Osteoblast (primary cell): ENCODE measurements at regions not wholly inside any gene's neighbourhood (a gene's known extent, or its start where the extent isn't known, plus 50 kb on each side); places are given as distances from the start of the nearest gene placed in this dataset.

Experiments used
- DNase-seq: peaks from one replicate; pipeline ENCODE4 v3.0.0; 2011; ENCODE audit warnings: low spot score, mixed read lengths; ENCODE audit not compliant: insufficient read length; ENCODE audit errors: missing footprints
- H2AFZ ChIP-seq: 2 replicates; pipeline ENCODE4 v1.6.0; 2011; ENCODE audit warnings: mild to moderate bottlenecking, low read length
- H3K27ac ChIP-seq: 2 replicates; pipeline ENCODE4 v1.5.1; 2011; ENCODE audit warnings: mild to moderate bottlenecking, low read depth, low read length, moderate library complexity
- H3K27me3 ChIP-seq: 2 replicates; pipeline ENCODE4 v1.6.0; 2012; ENCODE audit warnings: mild to moderate bottlenecking, control low read depth, inconsistent platforms, low read length, moderate library complexity; ENCODE audit not compliant: insufficient read depth
- H3K36me3 ChIP-seq: 2 replicates; pipeline ENCODE4 v1.5.1; 2011; ENCODE audit warnings: mild to moderate bottlenecking, low read length, control low read depth, moderate library complexity; ENCODE audit not compliant: insufficient read depth
- H3K4me1 ChIP-seq: 2 replicates; pipeline ENCODE4 v1.5.1; 2011; ENCODE audit warnings: mild to moderate bottlenecking, low read length, control low read depth, moderate library complexity; ENCODE audit not compliant: insufficient read depth
- H3K4me2 ChIP-seq: 2 replicates; pipeline ENCODE4 v1.6.0; 2011; ENCODE audit warnings: mild to moderate bottlenecking, low read length; ENCODE audit not compliant: insufficient read depth
- H3K4me3 ChIP-seq: fragments of 200-600 bp; sonication (generic); 3 replicates; pipeline ENCODE4 v1.5.1; 2012; ENCODE audit warnings: mild to moderate bottlenecking, low read length, inconsistent platforms; ENCODE audit not compliant: insufficient read depth
- H3K79me2 ChIP-seq: 2 replicates; pipeline ENCODE4 v1.6.0; 2012; ENCODE audit warnings: mild to moderate bottlenecking, low read length, control low read depth, inconsistent platforms; ENCODE audit not compliant: insufficient read depth
- H3K9me3 ChIP-seq: 2 replicates; pipeline ENCODE4 v1.5.1; 2011; ENCODE audit warnings: low read depth, low read length, control low read depth
- H4K20me1 ChIP-seq: 2 replicates; pipeline ENCODE4 v1.6.0; 2012; ENCODE audit warnings: mild to moderate bottlenecking, low read length, control low read depth; ENCODE audit not compliant: insufficient read depth
- CTCF ChIP-seq: IDR thresholded peaks from 2 replicates; pipeline ENCODE4 v1.5.1; 2011; ENCODE audit warnings: mild to moderate bottlenecking, low read depth, low read length, moderate library complexity; ENCODE audit errors: extremely low read depth

- no peak for DNase-seq
- Histone ChIP-seq H3K4me2 (no peak overlapping the region), H3K9me3 (no peaks in the 10 kb centered on the region), H3K79me2 (no peaks in the 10 kb centered on the region), H2AFZ (no peak overlapping the region), H3K4me1 (no peaks in the 10 kb centered on the region), H3K27ac (no peak overlapping the region), H3K36me3 (no peaks in the 10 kb centered on the region), H3K4me3 (no peak overlapping the region), H4K20me1 (no peaks in the 10 kb centered on the region), H3K27me3 (peaks cover 36% of the 10 kb centered on the region)
- no peak for TF ChIP-seq CTCF
These were observed 66.6 kb upstream of the GDNF start for GRCh38 chr5:37906416-37906815.

- Histone ChIP-seq H3K36me3 (no peaks in the 10 kb centered on the region), H3K79me2 (no peaks in the 10 kb centered on the region), H3K4me1 (no peaks in the 10 kb centered on the region), H3K27me3 (peaks cover 30% of the 10 kb centered on the region), H3K4me2 (no peak overlapping the region), H3K27ac (no peak overlapping the region), H3K9me3 (no peaks in the 10 kb centered on the region), H2AFZ (no peak overlapping the region), H4K20me1 (no peaks in the 10 kb centered on the region), H3K4me3 (no peak overlapping the region)
- no peak for DNase-seq
- no peak for TF ChIP-seq CTCF
These were observed 65.4 kb upstream of the GDNF start for GRCh38 chr5:37905230-37905629.

GRCh38 chr5:37902323-37902722 is 62.5 kb upstream of the GDNF start:
- Histone ChIP-seq H3K4me3 (no peak overlapping the region), H4K20me1 (no peaks in the 10 kb centered on the region), H2AFZ (no peak overlapping the region), H3K79me2 (no peaks in the 10 kb centered on the region), H3K9me3 (no peaks in the 10 kb centered on the region), H3K4me1 (no peaks in the 10 kb centered on the region), H3K4me2 (no peak overlapping the region), H3K27me3 (peaks cover 13% of the 10 kb centered on the region), H3K27ac (no peak overlapping the region), H3K36me3 (no peaks in the 10 kb centered on the region)
- DNase-seq = no peak
- no peak for TF ChIP-seq CTCF

GRCh38 chr5:37900692-37901091 is 60.9 kb upstream of the GDNF start:
- H3K4me2 ChIP-seq = no peak overlapping the region
- H3K4me3 ChIP-seq = no peak overlapping the region
- no peak overlapping the region for H3K27ac ChIP-seq
- TF ChIP-seq CTCF = peak; percentile 41
- no peaks in the 10 kb centered on the region for H3K4me1 ChIP-seq
- peak; percentile 34 for DNase-seq
- H4K20me1 ChIP-seq = no peaks in the 10 kb centered on the region
- no peaks in the 10 kb centered on the region for H3K79me2 ChIP-seq
- H3K27me3 ChIP-seq = peaks cover 5% of the 10 kb centered on the region
- no peak overlapping the region for H2AFZ ChIP-seq
- H3K36me3 ChIP-seq = no peaks in the 10 kb centered on the region
- H3K9me3 ChIP-seq = no peaks in the 10 kb centered on the region
